ENCODE measurements at regions not wholly inside any gene's neighbourhood (a gene's known extent, or its start where the extent isn't known, plus 50 kb on each side); places are given as distances from the start of the nearest gene placed in this dataset.

DNA sequence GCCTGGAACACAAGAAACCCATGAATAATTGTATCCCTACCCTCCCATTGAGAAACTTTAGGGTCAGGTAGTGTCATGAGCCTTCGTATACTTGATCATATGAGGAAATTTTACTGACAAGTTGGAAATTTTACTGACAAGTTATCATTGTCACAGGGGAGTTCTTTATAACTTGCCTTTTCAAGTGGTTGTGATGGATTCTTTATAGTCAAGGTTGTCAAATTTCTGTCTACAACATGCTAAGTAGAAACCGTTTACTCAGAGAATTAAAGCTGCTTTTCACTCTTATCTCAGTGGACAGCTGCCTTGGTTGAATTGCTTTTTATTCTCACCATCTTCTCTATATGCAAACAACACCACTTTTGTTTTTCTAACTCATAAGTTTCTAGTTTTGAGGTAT is 1286.4 kb downstream of the EPHA7 start:
- Histone ChIP-seq H2AFZ (ENCODE audit: low read length) (no peak overlapping the region), H3K79me1 (ENCODE audit: insufficient read depth, low read depth, low read length, poor library complexity, severe bottlenecking) (no peaks in the 10 kb centered on the region), H2BK20ac (ENCODE audit: low read depth, low read length, poor library complexity, severe bottlenecking) (no peak overlapping the region), H2BK5ac (ENCODE audit: insufficient read length, low read length) (no peak overlapping the region), H4K5ac (ENCODE audit: insufficient read length, low read depth, low read length) (no peak overlapping the region), H3K4ac (ENCODE audit: low read depth, low read length) (no peak overlapping the region), H4K8ac (replicated peaks; ENCODE audit: insufficient read length, low read depth, low read length) (no peak overlapping the region), H4K20me1 (ENCODE audit: control insufficient read depth, insufficient read depth, insufficient read length) (no peaks in the 10 kb centered on the region), H3K18ac (ENCODE audit: insufficient read length, low read depth, low read length) (no peak overlapping the region), H2BK120ac (ENCODE audit: low read depth, low read length, poor library complexity, severe bottlenecking) (no peak overlapping the region), H3K23me2 (ENCODE audit: insufficient read length, low read depth, low read length, poor library complexity, severe bottlenecking) (no peaks in the 10 kb centered on the region), H3K27me3 (ENCODE audit: insufficient read depth, low read length) (no peaks in the 10 kb centered on the region), H3K9me3 (ENCODE audit: control insufficient read depth, low read depth, low read length) (no peaks in the 10 kb centered on the region), H3K4me2 (ENCODE audit: insufficient read depth, insufficient read length, low read length) (no peak overlapping the region), H2BK15ac (ENCODE audit: low read depth, low read length) (no peak overlapping the region), H3T11ph (ENCODE audit: low read length) (no peak overlapping the region), H3K4me1 (ENCODE audit: insufficient read depth, low read length) (no peaks in the 10 kb centered on the region), H3K9ac (ENCODE audit: extremely low read depth, insufficient read length, low read length) (no peak overlapping the region), H4K91ac (ENCODE audit: insufficient read length, low read depth, low read length) (no peak overlapping the region), H3K79me2 (ENCODE audit: insufficient read depth, low read length) (no peaks in the 10 kb centered on the region), H3K27ac (ENCODE audit: insufficient read length, low read depth, low read length) (no peak overlapping the region), H2BK12ac (ENCODE audit: insufficient read length, low read depth, low read length) (no peak overlapping the region), H3K23ac (ENCODE audit: insufficient read length, low read depth, low read length) (no peak overlapping the region), H3K14ac (ENCODE audit: insufficient read depth, low read length) (no peak overlapping the region), H2AK5ac (ENCODE audit: insufficient read length, low read length) (no peak overlapping the region), H3K56ac (ENCODE audit: insufficient read length, low read depth, low read length) (no peak overlapping the region)
- Mint-ChIP-seq H3K36me3 (ENCODE audit: insufficient read depth in 1 of 3, low read depth in 3 of 3) (no peaks in the 10 kb centered on the region), H3K4me3 (no peak overlapping the region), H3K9me3 (no peaks in the 10 kb centered on the region), H3K27ac (no peak overlapping the region), H3K4me1 (no peaks in the 10 kb centered on the region), H3K27me3 (ENCODE audit: low read depth) (peaks cover 1% of the 10 kb centered on the region; the same call in 1 of the 2 replicates)
- no CpG with 5 or more reads among the region's 2 CpGs for WGBS (ENCODE audit: extremely low coverage, insufficient read length, low lambda C conversion rate)
- DNase-seq: no peak
- TF ChIP-seq, protein P1, sequence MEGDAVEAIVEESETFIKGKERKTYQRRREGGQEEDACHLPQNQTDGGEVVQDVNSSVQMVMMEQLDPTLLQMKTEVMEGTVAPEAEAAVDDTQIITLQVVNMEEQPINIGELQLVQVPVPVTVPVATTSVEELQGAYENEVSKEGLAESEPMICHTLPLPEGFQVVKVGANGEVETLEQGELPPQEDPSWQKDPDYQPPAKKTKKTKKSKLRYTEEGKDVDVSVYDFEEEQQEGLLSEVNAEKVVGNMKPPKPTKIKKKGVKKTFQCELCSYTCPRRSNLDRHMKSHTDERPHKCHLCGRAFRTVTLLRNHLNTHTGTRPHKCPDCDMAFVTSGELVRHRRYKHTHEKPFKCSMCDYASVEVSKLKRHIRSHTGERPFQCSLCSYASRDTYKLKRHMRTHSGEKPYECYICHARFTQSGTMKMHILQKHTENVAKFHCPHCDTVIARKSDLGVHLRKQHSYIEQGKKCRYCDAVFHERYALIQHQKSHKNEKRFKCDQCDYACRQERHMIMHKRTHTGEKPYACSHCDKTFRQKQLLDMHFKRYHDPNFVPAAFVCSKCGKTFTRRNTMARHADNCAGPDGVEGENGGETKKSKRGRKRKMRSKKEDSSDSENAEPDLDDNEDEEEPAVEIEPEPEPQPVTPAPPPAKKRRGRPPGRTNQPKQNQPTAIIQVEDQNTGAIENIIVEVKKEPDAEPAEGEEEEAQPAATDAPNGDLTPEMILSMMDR (conservative IDR thresholded peaks at IDR 0.05): no peak

All from H9 (cell line).